Ovary (tissue), 3 donors: ENCODE measurements at regions not wholly inside any gene's neighbourhood (a gene's known extent, or its start where the extent isn't known, plus 50 kb on each side); places are given as distances from the start of the nearest gene placed in this dataset.

Source experiments
- EP300 ChIP-seq: sonication (generic); formaldehyde crosslinking; IDR thresholded peaks from one replicate; pipeline ENCODE4 v1.6.1; 2017; ENCODE audit warnings: antibody characterized with exemption
- POLR2A ChIP-seq: fragments of 450-650 bp; IDR thresholded peaks from one replicate; pipeline ENCODE4 v1.6.1; 2017; ENCODE audit warnings: antibody characterized with exemption, mild to moderate bottlenecking, moderate library complexity
- TF ChIP-seq, protein P1 (sequence below), 3 donors: fragments of 450-650 bp in 2 of 3; fragments of 200-600 bp in 1 of 3; IDR thresholded peaks; one replicate each; pipeline versions ENCODE4 v1.5.1 to v1.8.0; 2016 to 2022; ENCODE audit warnings: antibody characterized with exemption in 3 of 3, mild to moderate bottlenecking in 1 of 3
- donor health status: DM: no; HTN: no; CAD: no.

DNA sequence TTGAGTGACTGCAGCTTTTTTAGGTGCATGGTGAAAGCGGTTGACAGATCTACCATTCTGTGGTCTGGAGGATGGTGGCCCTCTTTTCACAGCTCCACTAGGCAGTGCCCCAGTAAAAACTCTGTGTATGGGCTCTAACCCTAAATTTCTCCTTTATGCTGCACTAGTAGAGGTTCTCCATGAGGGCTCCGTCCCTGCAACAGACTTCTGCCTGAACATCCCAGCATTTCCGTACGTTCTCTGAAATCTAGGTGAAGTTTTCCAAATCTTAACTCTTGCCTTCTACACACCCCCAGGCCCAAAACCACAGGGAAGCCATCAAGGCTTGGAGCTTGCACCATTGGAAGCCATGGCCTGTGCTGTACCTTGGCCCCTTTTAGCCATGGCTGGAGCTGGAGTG, 1898.1 kb upstream of the NUDT12 start:
- TF ChIP-seq, protein P1, sequence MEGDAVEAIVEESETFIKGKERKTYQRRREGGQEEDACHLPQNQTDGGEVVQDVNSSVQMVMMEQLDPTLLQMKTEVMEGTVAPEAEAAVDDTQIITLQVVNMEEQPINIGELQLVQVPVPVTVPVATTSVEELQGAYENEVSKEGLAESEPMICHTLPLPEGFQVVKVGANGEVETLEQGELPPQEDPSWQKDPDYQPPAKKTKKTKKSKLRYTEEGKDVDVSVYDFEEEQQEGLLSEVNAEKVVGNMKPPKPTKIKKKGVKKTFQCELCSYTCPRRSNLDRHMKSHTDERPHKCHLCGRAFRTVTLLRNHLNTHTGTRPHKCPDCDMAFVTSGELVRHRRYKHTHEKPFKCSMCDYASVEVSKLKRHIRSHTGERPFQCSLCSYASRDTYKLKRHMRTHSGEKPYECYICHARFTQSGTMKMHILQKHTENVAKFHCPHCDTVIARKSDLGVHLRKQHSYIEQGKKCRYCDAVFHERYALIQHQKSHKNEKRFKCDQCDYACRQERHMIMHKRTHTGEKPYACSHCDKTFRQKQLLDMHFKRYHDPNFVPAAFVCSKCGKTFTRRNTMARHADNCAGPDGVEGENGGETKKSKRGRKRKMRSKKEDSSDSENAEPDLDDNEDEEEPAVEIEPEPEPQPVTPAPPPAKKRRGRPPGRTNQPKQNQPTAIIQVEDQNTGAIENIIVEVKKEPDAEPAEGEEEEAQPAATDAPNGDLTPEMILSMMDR (IDR thresholded peaks at IDR 0.05) = no peak
- TF ChIP-seq POLR2A = no peak
- no peak for TF ChIP-seq EP300
